Endothelial cell (in vitro differentiated cells): ENCODE measurements at regions not wholly inside any gene's neighbourhood (a gene's known extent, or its start where the extent isn't known, plus 50 kb on each side); places are given as distances from the start of the nearest gene placed in this dataset.

Source experiments
- DNase-seq: peaks from one replicate; pipeline ENCODE4 v3.0.0; 2021; ENCODE audit warnings: low spot score
- H3K27ac Mint-ChIP-seq: one replicate; pipeline ENCODE4 v1.8.0; 2021; ENCODE audit warnings: mixed read lengths, inconsistent platforms; ENCODE audit not compliant: unreplicated experiment
- H3K27me3 Mint-ChIP-seq: one replicate; pipeline ENCODE4 v1.8.0; 2021; ENCODE audit warnings: mild to moderate bottlenecking, moderate library complexity, mixed read lengths, inconsistent platforms; ENCODE audit not compliant: unreplicated experiment
- H3K36me3 Mint-ChIP-seq: one replicate; pipeline ENCODE4 v1.8.0; 2021; ENCODE audit warnings: mild to moderate bottlenecking, low read depth, mixed read lengths, inconsistent platforms; ENCODE audit not compliant: unreplicated experiment
- H3K4me1 Mint-ChIP-seq: one replicate; pipeline ENCODE4 v1.8.0; 2021; ENCODE audit warnings: mild to moderate bottlenecking, mixed read lengths, inconsistent platforms; ENCODE audit not compliant: unreplicated experiment
- H3K4me3 Mint-ChIP-seq: one replicate; pipeline ENCODE4 v1.8.0; 2021; ENCODE audit warnings: mild to moderate bottlenecking, mixed read lengths, inconsistent platforms; ENCODE audit not compliant: unreplicated experiment
- H3K9me3 Mint-ChIP-seq: one replicate; pipeline ENCODE4 v1.8.0; 2021; ENCODE audit warnings: mixed read lengths, inconsistent platforms; ENCODE audit not compliant: unreplicated experiment
- CTCF ChIP-seq: fragments of 200-600 bp; sonication (generic); IDR thresholded peaks from one replicate; pipeline ENCODE4 v1.5.0; 2021; ENCODE audit warnings: antibody characterized with exemption; ENCODE audit not compliant: unreplicated experiment

- no peak overlapping the region for H3K27ac Mint-ChIP-seq
- H3K4me1 Mint-ChIP-seq: no peaks in the 10 kb centered on the region
- DNase-seq: no peak
- no peak for TF ChIP-seq CTCF
- no peaks in the 10 kb centered on the region for H3K36me3 Mint-ChIP-seq
- no peak overlapping the region for H3K4me3 Mint-ChIP-seq
- H3K27me3 Mint-ChIP-seq: no peaks in the 10 kb centered on the region
- no peaks in the 10 kb centered on the region for H3K9me3 Mint-ChIP-seq
Measured at GRCh38 chr7:13139436-13139835, 452.0 kb downstream of the ARL4A start.

GRCh38 chr7:13144673-13145072, 457.2 kb downstream of the ARL4A start:
- no peaks in the 10 kb centered on the region for H3K36me3 Mint-ChIP-seq
- no peak overlapping the region for H3K27ac Mint-ChIP-seq
- DNase-seq: no peak
- no peak for TF ChIP-seq CTCF
- H3K27me3 Mint-ChIP-seq: no peaks in the 10 kb centered on the region
- H3K4me1 Mint-ChIP-seq: no peaks in the 10 kb centered on the region
- no peak overlapping the region for H3K4me3 Mint-ChIP-seq
- no peaks in the 10 kb centered on the region for H3K9me3 Mint-ChIP-seq

GRCh38 chr7:13148548-13148947, 461.1 kb downstream of the ARL4A start:
- no peaks in the 10 kb centered on the region for H3K4me1 Mint-ChIP-seq
- TF ChIP-seq CTCF: no peak
- no peak for DNase-seq
- H3K27me3 Mint-ChIP-seq: no peaks in the 10 kb centered on the region
- H3K27ac Mint-ChIP-seq: no peak overlapping the region
- no peaks in the 10 kb centered on the region for H3K36me3 Mint-ChIP-seq
- no peaks in the 10 kb centered on the region for H3K9me3 Mint-ChIP-seq
- no peak overlapping the region for H3K4me3 Mint-ChIP-seq

DNA sequence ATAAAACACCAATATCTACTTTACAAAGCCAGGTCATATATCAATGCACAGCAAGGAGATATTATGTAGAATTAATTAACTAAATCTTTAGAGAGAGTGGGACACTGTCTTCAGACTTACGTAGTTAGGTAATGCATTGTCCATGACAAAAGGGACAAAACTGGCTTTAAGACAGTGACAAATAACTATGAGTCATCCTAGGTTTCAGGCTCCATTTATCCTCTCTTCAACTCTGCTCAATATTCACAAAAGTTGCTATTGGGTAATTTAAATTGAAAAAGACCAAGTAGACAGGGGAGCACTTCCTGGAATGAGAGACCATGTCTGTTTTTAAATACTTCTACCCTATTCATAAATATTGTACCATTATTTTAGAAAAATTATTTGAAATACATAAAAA, 464.5 kb downstream of the ARL4A start:
- no peaks in the 10 kb centered on the region for H3K9me3 Mint-ChIP-seq
- TF ChIP-seq CTCF: no peak
- H3K27me3 Mint-ChIP-seq: no peaks in the 10 kb centered on the region
- no peaks in the 10 kb centered on the region for H3K36me3 Mint-ChIP-seq
- H3K4me1 Mint-ChIP-seq: no peaks in the 10 kb centered on the region
- H3K4me3 Mint-ChIP-seq: no peak overlapping the region
- H3K27ac Mint-ChIP-seq: no peak overlapping the region
- no peak for DNase-seq

DNA sequence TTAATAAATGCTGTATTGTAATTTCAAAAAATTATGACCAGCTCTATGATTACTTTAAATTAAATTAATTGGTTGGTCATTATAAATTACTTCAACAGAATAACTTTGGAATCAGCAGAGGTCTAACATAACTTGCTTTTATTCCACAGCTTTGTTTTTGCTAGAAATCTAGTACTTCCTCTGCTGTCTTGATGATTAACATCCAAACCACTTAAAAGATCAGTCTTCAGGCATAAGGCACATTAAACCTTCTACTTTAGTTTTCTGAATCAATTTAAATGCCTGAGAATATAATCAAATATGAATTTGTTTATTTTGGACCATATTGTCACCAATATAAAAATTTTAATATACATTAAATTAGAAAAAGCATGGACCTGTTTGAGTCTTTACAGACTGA, 465.3 kb downstream of the ARL4A start:
- Mint-ChIP-seq H3K4me1 (no peaks in the 10 kb centered on the region), H3K4me3 (no peak overlapping the region), H3K36me3 (no peaks in the 10 kb centered on the region), H3K9me3 (no peaks in the 10 kb centered on the region), H3K27me3 (no peaks in the 10 kb centered on the region), H3K27ac (no peak overlapping the region)
- DNase-seq: no peak
- TF ChIP-seq CTCF: no peak
